DOHH2 (cell line): ENCODE measurements at regions not wholly inside any gene's neighbourhood (a gene's known extent, or its start where the extent isn't known, plus 50 kb on each side); places are given as distances from the start of the nearest gene placed in this dataset.

Experiments used
- H3F3A ChIP-seq: fragments of 200-600 bp; sonication (generic), shearing (Covaris generic); 2 replicates; pipeline ENCODE4 v1.6.0; 2016; ENCODE audit warnings: antibody characterized with exemption, mild to moderate bottlenecking; ENCODE audit not compliant: control insufficient read depth, insufficient read depth
- H3K27ac ChIP-seq: fragments of 200-600 bp; sonication (generic); 2 replicates; pipeline ENCODE4 v1.5.1; 2014; ENCODE audit warnings: low read depth, mild to moderate bottlenecking, low read length, moderate library complexity
- H3K27me3 ChIP-seq: fragments of 200-600 bp; sonication (generic); 2 replicates; pipeline ENCODE4 v1.6.1; 2014; ENCODE audit warnings: mild to moderate bottlenecking, low read length, mixed read lengths; ENCODE audit not compliant: control insufficient read depth
- H3K36me3 ChIP-seq: fragments of 200-600 bp; sonication (generic); 2 replicates; pipeline ENCODE4 v1.6.1; 2014; ENCODE audit warnings: mild to moderate bottlenecking, low read length, moderate library complexity, mixed read lengths; ENCODE audit not compliant: control insufficient read depth
- H3K4me1 ChIP-seq: fragments of 200-600 bp; sonication (generic); 2 replicates; pipeline ENCODE4 v1.6.1; 2014; ENCODE audit warnings: mild to moderate bottlenecking, low read length, mixed read lengths; ENCODE audit not compliant: control insufficient read depth
- H3K4me2 ChIP-seq: fragments of 200-600 bp; sonication (generic); 2 replicates; pipeline ENCODE4 v1.6.0; 2014; ENCODE audit warnings: mild to moderate bottlenecking, low read length, moderate library complexity
- H3K4me3 ChIP-seq: fragments of 200-600 bp; sonication (generic); 2 replicates; pipeline ENCODE4 v1.5.1; 2014; ENCODE audit warnings: mild to moderate bottlenecking, low read length, mixed read lengths
- H3K79me2 ChIP-seq: fragments of 200-600 bp; sonication (generic); 2 replicates; pipeline ENCODE4 v1.6.1; 2014; ENCODE audit warnings: mild to moderate bottlenecking, low read length, mixed read lengths; ENCODE audit not compliant: control insufficient read depth
- H3K9me2 ChIP-seq: fragments of 200-600 bp; sonication (generic); replicated peaks from 2 replicates; pipeline ENCODE4 v1.6.1; 2014; ENCODE audit warnings: mild to moderate bottlenecking, low read length, mixed read lengths; ENCODE audit not compliant: control insufficient read depth
- H3K9me3 ChIP-seq: fragments of 200-600 bp; sonication (generic); 2 replicates; pipeline ENCODE4 v1.6.1; 2014; ENCODE audit warnings: antibody characterized with exemption, low read length, mixed read lengths; ENCODE audit not compliant: control insufficient read depth, insufficient read depth
- H4K20me1 ChIP-seq: fragments of 200-600 bp; sonication (generic); 2 replicates; pipeline ENCODE4 v1.6.0; 2014; ENCODE audit warnings: low read depth, mild to moderate bottlenecking, antibody characterized with exemption, low read length, moderate library complexity; ENCODE audit not compliant: control insufficient read depth, insufficient read depth
- EZH2phosphoT487 ChIP-seq: fragments of 200-600 bp; sonication (generic); IDR thresholded peaks from 2 replicates; pipeline ENCODE4 v1.6.1; 2017; ENCODE audit warnings: borderline replicate concordance, mild to moderate bottlenecking, antibody characterized with exemption, low read length, moderate library complexity, mixed read lengths
- TF ChIP-seq, protein P1 (sequence below): fragments of 200-600 bp; sonication (generic); IDR thresholded peaks from one replicate; pipeline ENCODE4 v1.5.1; 2014; ENCODE audit warnings: antibody characterized with exemption, mild to moderate bottlenecking, low read depth, low read length; ENCODE audit not compliant: poor library complexity, severe bottlenecking

GRCh38 chr12:47353508-47353907, 273.7 kb upstream of the AMIGO2 start:
- Histone ChIP-seq H3K36me3 (no peaks in the 10 kb centered on the region), H3K4me3 (no peak overlapping the region), H3K4me1 (peaks cover 30% of the 10 kb centered on the region), H3F3A (peaks cover 6% of the 10 kb centered on the region), H3K4me2 (no peak overlapping the region), H3K9me3 (no peaks in the 10 kb centered on the region), H4K20me1 (no peaks in the 10 kb centered on the region), H3K27ac (no peak overlapping the region), H3K9me2 (no peaks in the 10 kb centered on the region), H3K79me2 (no peaks in the 10 kb centered on the region), H3K27me3 (no peaks in the 10 kb centered on the region)
- TF ChIP-seq EZH2phosphoT487, result no peak
- TF ChIP-seq, protein P1, sequence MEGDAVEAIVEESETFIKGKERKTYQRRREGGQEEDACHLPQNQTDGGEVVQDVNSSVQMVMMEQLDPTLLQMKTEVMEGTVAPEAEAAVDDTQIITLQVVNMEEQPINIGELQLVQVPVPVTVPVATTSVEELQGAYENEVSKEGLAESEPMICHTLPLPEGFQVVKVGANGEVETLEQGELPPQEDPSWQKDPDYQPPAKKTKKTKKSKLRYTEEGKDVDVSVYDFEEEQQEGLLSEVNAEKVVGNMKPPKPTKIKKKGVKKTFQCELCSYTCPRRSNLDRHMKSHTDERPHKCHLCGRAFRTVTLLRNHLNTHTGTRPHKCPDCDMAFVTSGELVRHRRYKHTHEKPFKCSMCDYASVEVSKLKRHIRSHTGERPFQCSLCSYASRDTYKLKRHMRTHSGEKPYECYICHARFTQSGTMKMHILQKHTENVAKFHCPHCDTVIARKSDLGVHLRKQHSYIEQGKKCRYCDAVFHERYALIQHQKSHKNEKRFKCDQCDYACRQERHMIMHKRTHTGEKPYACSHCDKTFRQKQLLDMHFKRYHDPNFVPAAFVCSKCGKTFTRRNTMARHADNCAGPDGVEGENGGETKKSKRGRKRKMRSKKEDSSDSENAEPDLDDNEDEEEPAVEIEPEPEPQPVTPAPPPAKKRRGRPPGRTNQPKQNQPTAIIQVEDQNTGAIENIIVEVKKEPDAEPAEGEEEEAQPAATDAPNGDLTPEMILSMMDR, result no peak

- Histone ChIP-seq H3K27me3 (no peaks in the 10 kb centered on the region), H3K4me2 (no peak overlapping the region), H3K36me3 (no peaks in the 10 kb centered on the region), H3K9me2 (no peaks in the 10 kb centered on the region), H3K4me3 (no peak overlapping the region), H3K79me2 (no peaks in the 10 kb centered on the region), H3K4me1 (peaks cover 30% of the 10 kb centered on the region), H4K20me1 (no peaks in the 10 kb centered on the region), H3K27ac (no peak overlapping the region), H3F3A (peaks cover 3% of the 10 kb centered on the region), H3K9me3 (no peaks in the 10 kb centered on the region)
- TF ChIP-seq EZH2phosphoT487, result no peak
- TF ChIP-seq, protein P1, result no peak
These were observed 272.3 kb upstream of the AMIGO2 start for GRCh38 chr12:47352067-47352466.

DNA sequence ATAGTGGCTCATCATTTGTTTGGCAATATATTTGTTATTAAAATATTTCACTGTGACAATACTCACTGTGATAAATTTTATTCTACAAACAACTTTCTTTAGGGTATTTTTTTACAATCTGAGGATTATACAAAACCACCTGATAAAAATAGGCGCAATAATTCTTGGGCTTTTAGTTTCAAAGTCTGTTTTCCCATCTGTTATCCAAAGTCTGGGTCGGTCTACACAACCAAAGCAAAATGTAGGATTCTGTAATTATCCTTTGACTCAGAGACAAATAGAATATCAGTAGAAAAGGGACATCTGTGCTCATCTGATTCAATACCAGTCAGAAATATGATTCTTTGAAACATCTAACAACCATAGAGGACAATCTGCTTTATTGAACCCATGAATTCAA, 271.8 kb upstream of the AMIGO2 start:
- H3K9me3 ChIP-seq, result no peaks in the 10 kb centered on the region
- H3K4me3 ChIP-seq, result no peak overlapping the region
- H3K36me3 ChIP-seq, result no peaks in the 10 kb centered on the region
- H4K20me1 ChIP-seq, result no peaks in the 10 kb centered on the region
- H3K27ac ChIP-seq, result no peak overlapping the region
- no peak overlapping the region for H3K4me2 ChIP-seq
- no peaks in the 10 kb centered on the region for H3K79me2 ChIP-seq
- TF ChIP-seq, protein P1, result no peak
- H3K27me3 ChIP-seq, result no peaks in the 10 kb centered on the region
- no peaks in the 10 kb centered on the region for H3K9me2 ChIP-seq
- H3F3A ChIP-seq, result peaks cover 3% of the 10 kb centered on the region
- H3K4me1 ChIP-seq, result peaks cover 24% of the 10 kb centered on the region

- H3K79me2 ChIP-seq, result no peaks in the 10 kb centered on the region
- no peaks in the 10 kb centered on the region for H3F3A ChIP-seq
- H3K27me3 ChIP-seq, result no peaks in the 10 kb centered on the region
- no peaks in the 10 kb centered on the region for H3K9me3 ChIP-seq
- TF ChIP-seq, protein P1, result no peak
- no peak for TF ChIP-seq EZH2phosphoT487
- no peaks in the 10 kb centered on the region for H3K9me2 ChIP-seq
- no peak overlapping the region for H3K27ac ChIP-seq
- no peak overlapping the region for H3K4me3 ChIP-seq
- H4K20me1 ChIP-seq, result no peaks in the 10 kb centered on the region
- peaks cover 11% of the 10 kb centered on the region for H3K4me1 ChIP-seq
- H3K4me2 ChIP-seq, result no peak overlapping the region
- H3K36me3 ChIP-seq, result no peaks in the 10 kb centered on the region
These were observed 270.3 kb upstream of the AMIGO2 start for GRCh38 chr12:47350062-47350408.
